ENCODE measurements at regions not wholly inside any gene's neighbourhood (a gene's known extent, or its start where the extent isn't known, plus 50 kb on each side); places are given as distances from the start of the nearest gene placed in this dataset.
A peak's percentile ranks its signal among the peaks of the same experiment; 100 is the strongest.

DNA sequence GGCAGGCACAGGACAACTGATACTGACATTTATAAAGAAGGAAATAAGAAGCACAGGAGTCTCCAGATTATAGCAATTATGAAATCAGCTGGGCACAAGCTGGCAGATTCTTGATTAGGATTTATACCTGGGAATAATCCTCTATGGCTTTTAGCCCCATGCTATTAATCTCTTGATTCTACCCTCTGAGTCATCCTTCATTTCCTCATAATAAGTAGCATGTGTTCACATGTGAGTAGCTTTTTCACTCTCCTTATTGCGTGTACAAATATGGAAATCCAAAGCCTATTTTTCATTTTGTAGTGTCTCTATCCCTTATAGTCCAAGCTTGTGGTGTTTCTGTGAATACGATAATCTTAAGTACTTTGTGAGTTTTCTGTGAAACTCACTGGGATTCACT is 185.0 kb upstream of the PRLR start:
- DNase-seq (ENCODE audit: low spot score) (no peak), FAIRE-seq (no peak), ATAC-seq (no peak)
- no peak overlapping the region for H3K4me3 ChIP-seq (replicated peaks in 1 of 3; ENCODE audit: insufficient read depth in 1 of 3, low read depth in 2 of 3, low read length in 3 of 3)
- H2AFZ ChIP-seq (ENCODE audit: low read length): no peak overlapping the region
- 96% methylated on average over 2 of the region's 2 CpGs for WGBS (ENCODE audit: low lambda C conversion rate)
- H3K4me1 ChIP-seq (ENCODE audit: insufficient read depth, low read length): peaks cover 35% of the 10 kb centered on the region
- no peaks in the 10 kb centered on the region for H3K36me3 ChIP-seq (replicated peaks in 1 of 2; ENCODE audit: control insufficient read depth in 1 of 2, insufficient read depth in 2 of 2, low read length in 2 of 2)
- no peaks in the 10 kb centered on the region for H3K9me3 ChIP-seq (ENCODE audit: low read length)
- H3K27ac ChIP-seq (ENCODE audit: extremely low read length, insufficient read depth, low read length): no peak overlapping the region
- ChIA-PET CTCF (ENCODE audit: low intra/inter-chr PET ratio, low total read pairs) (no interaction called here), POLR2A (no interaction called here)
- H4K20me1 ChIP-seq (ENCODE audit: insufficient read depth, low read length): no peaks in the 10 kb centered on the region
- no peaks in the 10 kb centered on the region for H3K79me2 ChIP-seq (ENCODE audit: insufficient read depth, low read length)
- in situ Hi-C loops (cut with HindIII; ENCODE audit: extremely low pct_ligation_motif_present, low pct_unique_long_range_greater_than_20kb): no loop called here
- no TSS peak for BruUV-seq (replicated peaks)
- intact Hi-C loops (cut with micrococcal nuclease; ENCODE audit: unreplicated experiment): loop anchor here (5.0 to 10.0 kb wide), 2 partner anchors 62 to 181 kb away; partner anchors contain the start of gene PRLR
- H3K4me2 ChIP-seq (ENCODE audit: low read depth, low read length): no peak overlapping the region
- H3K27me3 ChIP-seq (ENCODE audit: control insufficient read depth in 1 of 2, insufficient read depth in 2 of 2, low read length in 2 of 2): no peaks in the 10 kb centered on the region
- H3K9ac ChIP-seq (ENCODE audit: insufficient read depth, low read depth, low read length): no peak overlapping the region
- TF ChIP-seq ZNF44 (CRISPR knock-in tag; IDR thresholded peaks at IDR 0.05): no peak
- TF ChIP-seq ZNF616 (CRISPR knock-in tag; IDR thresholded peaks at IDR 0.05; ENCODE audit: low read depth): no peak
- no peak for TF ChIP-seq ZSCAN31 (CRISPR knock-in tag; IDR thresholded peaks at IDR 0.05; ENCODE audit: low read depth)
- no peak for TF ChIP-seq STAG1 (CRISPR knock-in tag; IDR thresholded peaks at IDR 0.05)
- no peak for TF ChIP-seq ZNF253 (CRISPR knock-in tag; IDR thresholded peaks at IDR 0.05; ENCODE audit: borderline replicate concordance)
- no peak for TF ChIP-seq ISX (CRISPR knock-in tag; conservative IDR thresholded peaks at IDR 0.05)

DNA sequence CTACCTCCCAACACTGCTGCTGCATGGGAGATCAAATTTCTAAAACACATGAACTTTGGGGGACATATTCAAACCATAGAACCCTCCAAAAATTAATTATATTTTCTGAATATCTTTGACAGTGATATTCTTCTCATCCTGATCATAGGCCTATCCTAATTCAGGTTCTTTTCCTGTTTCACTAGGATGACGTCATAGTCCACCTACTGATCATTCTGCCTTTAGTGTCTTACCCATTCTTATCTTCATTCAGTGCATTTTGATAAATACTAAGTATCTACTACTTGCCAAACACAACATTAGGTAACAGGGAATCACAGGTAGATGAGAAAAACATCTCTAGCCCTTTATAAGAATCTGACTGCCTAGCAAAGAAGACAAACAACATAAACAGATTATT is 179.1 kb upstream of the PRLR start:
- POLR2A ChIA-PET: no interaction called here
- DNase-seq (ENCODE audit: low spot score) (no peak), FAIRE-seq (no peak), ATAC-seq (no peak)
- Histone ChIP-seq H3K4me2 (ENCODE audit: low read depth, low read length) (no peak overlapping the region), H3K27me3 (ENCODE audit: control insufficient read depth in 1 of 2, insufficient read depth in 2 of 2, low read length in 2 of 2) (no peaks in the 10 kb centered on the region), H3K79me2 (ENCODE audit: insufficient read depth, low read length) (no peaks in the 10 kb centered on the region), H3K36me3 (replicated peaks in 1 of 2; ENCODE audit: control insufficient read depth in 1 of 2, insufficient read depth in 2 of 2, low read length in 2 of 2) (no peaks in the 10 kb centered on the region), H3K4me3 (replicated peaks in 1 of 3; ENCODE audit: insufficient read depth in 1 of 3, low read depth in 2 of 3, low read length in 3 of 3) (no peak overlapping the region), H3K27ac (ENCODE audit: extremely low read length, insufficient read depth, low read length) (no peak overlapping the region), H3K9me3 (ENCODE audit: low read length) (no peaks in the 10 kb centered on the region), H2AFZ (ENCODE audit: low read length) (no peak overlapping the region), H3K4me1 (ENCODE audit: insufficient read depth, low read length) (no peaks in the 10 kb centered on the region), H3K9ac (ENCODE audit: insufficient read depth, low read depth, low read length) (no peak overlapping the region), H4K20me1 (ENCODE audit: insufficient read depth, low read length) (no peaks in the 10 kb centered on the region)
- BruUV-seq (replicated peaks): no TSS peak
- WGBS (ENCODE audit: low lambda C conversion rate): 76% methylated on average over 1 of the region's 1 CpG
- intact Hi-C loops (cut with micrococcal nuclease; ENCODE audit: unreplicated experiment) (no loop called here), in situ Hi-C loops (cut with HindIII; ENCODE audit: extremely low pct_ligation_motif_present, low pct_unique_long_range_greater_than_20kb) (no loop called here)
- CTCF ChIA-PET (ENCODE audit: low intra/inter-chr PET ratio, low total read pairs): no interaction called here
- TF ChIP-seq SMAD1 (CRISPR knock-in tag; IDR thresholded peaks at IDR 0.05; ENCODE audit: borderline replicate concordance, low read depth): no peak
- peak; percentile 97 for TF ChIP-seq ATF7 (IDR thresholded peaks at IDR 0.05)
- no peak for TF ChIP-seq ATF7 (CRISPR knock-in tag; IDR thresholded peaks at IDR 0.05)
- peak; percentile 89 for TF ChIP-seq CREB1 (IDR thresholded peaks at IDR 0.05)
- TF ChIP-seq CREB1 (CRISPR knock-in tag; IDR thresholded peaks at IDR 0.05): no peak
- no peak for TF ChIP-seq FOXO1 (CRISPR knock-in tag; IDR thresholded peaks at IDR 0.05)

All from HepG2 (cell line).